Neuron (in vitro differentiated cells): ENCODE measurements at regions not wholly inside any gene's neighbourhood (a gene's known extent, or its start where the extent isn't known, plus 50 kb on each side); places are given as distances from the start of the nearest gene placed in this dataset.

Experiments
- H2AFZ ChIP-seq: one replicate; pipeline ENCODE4 v1.6.1; 2013; ENCODE audit warnings: low read depth, mild to moderate bottlenecking, inconsistent platforms, low read length, moderate library complexity
- H3K27me3 ChIP-seq: one replicate; pipeline ENCODE4 v1.6.1; 2013; ENCODE audit warnings: low read length; ENCODE audit not compliant: insufficient read depth
- H3K36me3 ChIP-seq: one replicate; pipeline ENCODE4 v1.6.1; 2013; ENCODE audit warnings: low read length; ENCODE audit not compliant: insufficient read depth
- H3K4me1 ChIP-seq: one replicate; pipeline ENCODE4 v1.6.1; 2013; ENCODE audit warnings: low read length; ENCODE audit not compliant: insufficient read depth
- H3K4me3 ChIP-seq: 2 replicates; pipeline ENCODE4 v1.5.1; 2013; ENCODE audit warnings: mild to moderate bottlenecking, low read length, moderate library complexity
- H3K9me3 ChIP-seq: one replicate; pipeline ENCODE4 v1.6.1; 2013; ENCODE audit warnings: low read length

- Histone ChIP-seq H3K27me3 (no peaks in the 10 kb centered on the region), H2AFZ (no peak overlapping the region), H3K4me1 (no peaks in the 10 kb centered on the region), H3K9me3 (no peaks in the 10 kb centered on the region), H3K36me3 (no peaks in the 10 kb centered on the region), H3K4me3 (no peak overlapping the region)
Observed at GRCh38 chr1:58931024-58931423, 147.2 kb upstream of the JUN start.

GRCh38 chr1:58931756-58932155 is 147.9 kb upstream of the JUN start:
- Histone ChIP-seq H3K36me3 (no peaks in the 10 kb centered on the region), H3K27me3 (no peaks in the 10 kb centered on the region), H3K9me3 (no peaks in the 10 kb centered on the region), H2AFZ (no peak overlapping the region), H3K4me3 (no peak overlapping the region), H3K4me1 (no peaks in the 10 kb centered on the region)

GRCh38 chr1:58932859-58933598 is 149.2 kb upstream of the JUN start:
- Histone ChIP-seq H3K9me3 (no peaks in the 10 kb centered on the region), H3K4me1 (no peaks in the 10 kb centered on the region)

GRCh38 chr1:58933599-58933926 is 149.7 kb upstream of the JUN start:
- Histone ChIP-seq H3K36me3 (no peaks in the 10 kb centered on the region), H3K4me3 (no peak overlapping the region), H3K9me3 (no peaks in the 10 kb centered on the region), H2AFZ (no peak overlapping the region), H3K27me3 (no peaks in the 10 kb centered on the region), H3K4me1 (no peaks in the 10 kb centered on the region)

More at GRCh38 chr1:58932859-58933598, 149.2 kb upstream of the JUN start:
- Histone ChIP-seq H3K4me3 (no peak overlapping the region), H3K36me3 (no peaks in the 10 kb centered on the region), H2AFZ (no peak overlapping the region), H3K27me3 (no peaks in the 10 kb centered on the region)

GRCh38 chr1:58934706-58935105 is 150.9 kb upstream of the JUN start:
- H3K9me3 ChIP-seq: no peaks in the 10 kb centered on the region
- H3K4me1 ChIP-seq: no peaks in the 10 kb centered on the region

GRCh38 chr1:58936973-58937372 is 153.1 kb upstream of the JUN start:
- no peaks in the 10 kb centered on the region for H3K36me3 ChIP-seq
- H3K4me1 ChIP-seq: no peaks in the 10 kb centered on the region
- H3K4me3 ChIP-seq: no peak overlapping the region
- H2AFZ ChIP-seq: no peak overlapping the region
- H3K27me3 ChIP-seq: peaks cover 6% of the 10 kb centered on the region
- no peaks in the 10 kb centered on the region for H3K9me3 ChIP-seq

More at GRCh38 chr1:58934706-58935105, 150.9 kb upstream of the JUN start:
- Histone ChIP-seq H3K27me3 (no peaks in the 10 kb centered on the region), H3K4me3 (no peak overlapping the region), H3K36me3 (no peaks in the 10 kb centered on the region), H2AFZ (no peak overlapping the region)

GRCh38 chr1:58939146-58939545 is 155.3 kb upstream of the JUN start:
- Histone ChIP-seq H3K27me3 (peaks cover 11% of the 10 kb centered on the region), H3K4me3 (no peak overlapping the region)

GRCh38 chr1:58939666-58940370 is 156.0 kb upstream of the JUN start:
- Histone ChIP-seq H3K36me3 (no peaks in the 10 kb centered on the region), H3K4me3 (no peak overlapping the region), H3K27me3 (peaks cover 11% of the 10 kb centered on the region), H2AFZ (no peak overlapping the region), H3K9me3 (no peaks in the 10 kb centered on the region), H3K4me1 (no peaks in the 10 kb centered on the region)

More at GRCh38 chr1:58939146-58939545, 155.3 kb upstream of the JUN start:
- H2AFZ ChIP-seq: no peak overlapping the region
- H3K36me3 ChIP-seq: no peaks in the 10 kb centered on the region
- H3K9me3 ChIP-seq: no peaks in the 10 kb centered on the region
- no peaks in the 10 kb centered on the region for H3K4me1 ChIP-seq

GRCh38 chr1:58941471-58942289 is 157.8 kb upstream of the JUN start:
- no peaks in the 10 kb centered on the region for H3K36me3 ChIP-seq
- H3K27me3 ChIP-seq: peaks cover 11% of the 10 kb centered on the region
- no peaks in the 10 kb centered on the region for H3K9me3 ChIP-seq
- no peaks in the 10 kb centered on the region for H3K4me1 ChIP-seq
- H3K4me3 ChIP-seq: no peak overlapping the region
- H2AFZ ChIP-seq: no peak overlapping the region

- Histone ChIP-seq H3K4me1 (no peaks in the 10 kb centered on the region), H2AFZ (no peak overlapping the region), H3K27me3 (peaks cover 11% of the 10 kb centered on the region), H3K4me3 (no peak overlapping the region), H3K36me3 (no peaks in the 10 kb centered on the region), H3K9me3 (no peaks in the 10 kb centered on the region)
Observed at GRCh38 chr1:58942759-58943191, 158.9 kb upstream of the JUN start.

- Histone ChIP-seq H2AFZ (no peak overlapping the region), H3K27me3 (peaks cover 11% of the 10 kb centered on the region), H3K9me3 (no peaks in the 10 kb centered on the region), H3K4me3 (no peak overlapping the region), H3K36me3 (no peaks in the 10 kb centered on the region), H3K4me1 (no peaks in the 10 kb centered on the region)
Observed at GRCh38 chr1:58943776-58944175, 159.9 kb upstream of the JUN start.

- no peak overlapping the region for H2AFZ ChIP-seq
- H3K36me3 ChIP-seq: no peaks in the 10 kb centered on the region
- H3K27me3 ChIP-seq: peaks cover 11% of the 10 kb centered on the region
- no peaks in the 10 kb centered on the region for H3K9me3 ChIP-seq
- no peaks in the 10 kb centered on the region for H3K4me1 ChIP-seq
- H3K4me3 ChIP-seq: no peak overlapping the region
Observed at GRCh38 chr1:58944439-58944838, 160.6 kb upstream of the JUN start.

GRCh38 chr1:58946390-58946789 is 162.5 kb upstream of the JUN start:
- Histone ChIP-seq H3K27me3 (peaks cover 8% of the 10 kb centered on the region), H3K4me1 (no peaks in the 10 kb centered on the region), H3K4me3 (no peak overlapping the region), H2AFZ (no peak overlapping the region), H3K36me3 (no peaks in the 10 kb centered on the region), H3K9me3 (no peaks in the 10 kb centered on the region)
